ENCODE measurements at regions not wholly inside any gene's neighbourhood (a gene's known extent, or its start where the extent isn't known, plus 50 kb on each side); places are given as distances from the start of the nearest gene placed in this dataset.
"Not testable (repeated sequence)": the region's sequence is repeated elsewhere in the genome, so short reads cannot be mapped to it uniquely, and the experiment has no call there.

DNA sequence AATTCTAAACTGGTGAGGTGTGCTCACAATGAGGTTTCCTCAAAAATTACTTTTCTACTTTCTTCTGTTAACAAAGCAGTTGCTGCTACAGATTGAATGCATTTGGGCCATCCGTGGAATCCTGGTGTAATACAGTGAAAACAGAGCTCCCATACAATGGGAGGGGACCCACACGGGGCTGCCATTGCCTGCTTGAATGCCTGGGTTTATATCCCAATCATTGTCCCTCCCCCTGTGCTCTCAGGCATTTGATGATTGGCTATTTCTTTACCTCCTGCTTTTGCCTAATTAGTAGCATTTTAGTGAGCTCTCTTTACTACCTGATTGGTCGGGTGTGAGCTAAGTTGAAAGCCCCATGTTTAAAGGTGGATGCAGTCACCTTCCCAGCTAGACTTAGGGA lies 52.9 kb upstream of the CSF1 start:
- DNase-seq = not testable (repeated sequence)

- not testable (repeated sequence) for DNase-seq
Measured at GRCh38 chr1:109855986-109856385, 54.7 kb upstream of the CSF1 start.

DNA sequence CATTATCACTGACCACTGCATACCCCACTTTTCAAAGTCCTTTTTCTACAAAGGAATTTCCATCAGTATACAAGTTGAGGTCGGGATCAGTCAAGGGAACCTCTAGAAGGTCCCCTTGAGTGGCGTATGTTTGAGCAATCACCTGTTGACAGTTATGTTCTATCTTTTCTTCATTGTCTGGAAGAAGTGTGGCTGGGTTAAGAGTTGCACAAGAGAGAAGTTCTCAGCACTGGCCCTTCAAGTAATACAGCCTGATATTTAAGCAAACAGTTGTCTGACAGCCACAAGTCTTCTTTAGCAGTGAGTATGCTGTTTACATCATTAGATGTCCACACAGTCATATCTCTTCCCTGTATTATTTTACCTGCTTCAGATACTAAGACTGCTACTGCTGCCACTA lies 56.7 kb upstream of the CSF1 start:
- DNase-seq = not testable (repeated sequence)

- DNase-seq = not testable (repeated sequence)
Measured at GRCh38 chr1:109852221-109853015, 58.2 kb upstream of the CSF1 start.

- DNase-seq = no peak
Measured at GRCh38 chr1:109850827-109851226, 59.8 kb upstream of the CSF1 start.

GRCh38 chr1:109850194-109850593 lies 60.5 kb upstream of the CSF1 start:
- DNase-seq = no peak

DNA sequence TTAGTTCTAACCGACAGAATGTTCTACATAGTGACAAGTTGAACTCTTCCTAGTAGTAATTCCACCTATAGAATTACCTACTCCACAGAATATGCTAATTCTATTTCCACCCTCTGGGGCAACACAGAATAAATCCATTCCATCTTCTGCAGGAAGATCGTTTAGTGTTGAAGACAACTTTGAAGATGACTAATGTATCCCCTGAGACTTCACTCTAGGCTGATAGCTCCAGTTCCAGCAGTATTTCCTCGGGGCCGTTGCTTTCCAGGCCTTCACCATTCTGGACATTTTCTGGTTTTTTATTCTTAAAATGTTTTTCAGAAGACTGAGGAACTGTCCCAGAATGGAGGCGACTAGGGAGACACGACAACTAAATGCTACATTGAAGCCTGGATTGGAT lies 61.0 kb upstream of the CSF1 start:
- no peak for DNase-seq

DNA sequence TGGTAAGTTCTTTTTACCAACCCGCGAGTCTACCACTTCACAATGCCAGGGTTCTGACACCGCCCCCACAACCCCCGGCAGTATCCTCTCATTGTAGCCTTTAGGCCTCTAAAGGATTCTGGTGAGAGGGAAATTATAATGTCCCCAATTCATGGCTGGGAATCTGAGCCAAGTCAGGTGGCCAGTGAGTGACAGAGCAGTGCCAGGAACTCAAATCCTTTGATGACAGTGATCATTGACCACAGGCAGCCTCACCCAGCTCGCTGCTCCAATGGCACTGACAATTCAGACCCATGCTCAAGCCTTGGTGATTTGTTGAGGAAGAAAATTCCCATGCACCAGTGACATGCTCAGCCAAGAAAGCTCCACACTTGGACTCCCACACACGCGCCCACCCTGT lies 63.4 kb upstream of the CSF1 start:
- DNase-seq = no peak

GRCh38 chr1:109846846-109847245 lies 63.8 kb upstream of the CSF1 start:
- DNase-seq = no peak

DNA sequence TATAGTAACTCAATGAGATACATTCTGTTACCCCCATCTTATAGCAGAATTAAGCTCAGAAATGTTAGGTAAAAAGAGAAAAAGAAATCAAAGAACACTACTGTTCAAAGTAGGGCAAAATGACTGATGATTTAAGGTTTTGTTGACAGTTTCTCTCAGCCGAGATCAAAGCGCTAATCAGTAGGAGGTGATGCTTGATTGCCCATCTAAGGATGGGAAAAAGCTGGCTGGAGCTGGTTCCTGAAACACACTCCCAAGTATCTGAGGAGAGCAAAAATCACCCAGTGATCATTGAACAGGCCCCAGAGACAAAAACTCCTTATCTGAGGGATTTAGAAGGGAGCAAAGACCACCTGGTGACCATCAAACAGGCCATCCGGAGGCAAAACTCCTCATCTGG lies 64.5 kb upstream of the CSF1 start:
- DNase-seq = no peak

DNA sequence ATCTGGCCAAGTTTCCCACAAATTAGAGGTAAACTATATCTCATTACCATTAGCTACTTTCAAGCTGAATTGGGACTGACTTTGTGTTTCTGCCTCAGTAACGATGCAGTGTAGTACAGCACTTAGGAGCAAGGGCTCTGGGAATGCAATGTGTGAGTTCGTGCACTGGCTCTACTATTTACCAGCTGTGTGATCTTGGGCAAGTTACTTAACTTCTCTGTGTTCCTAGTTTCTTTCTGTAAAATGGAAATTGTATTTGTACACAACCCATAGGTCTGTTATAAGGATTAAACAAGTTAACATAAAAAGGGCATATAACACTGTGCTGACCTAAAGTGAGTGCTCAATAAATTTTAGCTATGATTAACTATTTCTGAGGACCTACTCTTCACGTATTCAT lies 65.0 kb upstream of the CSF1 start:
- no peak for DNase-seq

DNA sequence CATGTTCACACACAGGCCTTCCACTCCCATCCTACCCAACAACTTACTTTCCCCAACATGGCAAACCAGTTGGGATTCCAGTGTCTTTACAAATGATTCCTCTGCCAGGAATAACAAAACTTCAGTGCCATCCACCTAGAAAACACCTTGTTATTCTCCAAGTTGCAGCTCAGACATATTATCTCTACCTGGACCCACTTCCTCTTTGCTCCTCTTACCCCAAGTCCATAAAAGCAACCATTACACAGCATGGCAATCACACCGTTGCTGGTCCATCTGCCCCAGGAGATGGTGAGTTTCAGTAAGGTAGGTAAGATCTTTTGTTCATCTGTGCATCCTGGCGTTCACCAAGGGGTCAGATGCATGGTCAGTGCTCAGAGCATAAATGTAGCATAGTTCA lies 66.0 kb upstream of the CSF1 start:
- DNase-seq = no peak

DNA sequence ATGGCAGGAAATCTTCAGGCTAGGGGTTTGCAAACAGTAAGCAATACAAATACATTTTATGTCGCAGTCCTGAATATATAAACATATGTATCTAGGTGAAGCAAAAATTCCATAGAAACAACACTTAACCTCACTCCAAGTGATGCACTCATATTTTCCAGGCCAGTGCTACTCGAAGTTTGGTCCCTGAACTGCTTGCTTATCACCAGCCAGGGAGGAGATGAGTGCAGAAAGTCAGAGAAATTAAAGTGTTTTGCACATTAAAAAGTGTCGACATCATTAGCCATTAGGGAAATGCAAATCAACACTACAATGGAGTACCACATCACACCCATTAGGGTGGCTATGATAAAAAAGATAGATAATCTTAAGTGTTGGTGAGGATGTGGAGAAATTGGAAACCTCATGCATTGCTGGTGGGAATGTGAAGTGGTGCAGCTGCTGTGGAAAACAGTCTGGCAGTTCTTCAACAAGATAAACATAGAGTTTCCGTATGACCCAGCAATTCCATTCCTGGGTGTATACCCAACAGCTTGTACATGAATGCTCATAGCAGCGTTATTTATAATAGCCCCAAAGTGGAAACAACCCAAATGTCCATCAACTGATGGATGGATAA lies 70.5 kb upstream of the CSF1 start:
- DNase-seq = no peak

DNA sequence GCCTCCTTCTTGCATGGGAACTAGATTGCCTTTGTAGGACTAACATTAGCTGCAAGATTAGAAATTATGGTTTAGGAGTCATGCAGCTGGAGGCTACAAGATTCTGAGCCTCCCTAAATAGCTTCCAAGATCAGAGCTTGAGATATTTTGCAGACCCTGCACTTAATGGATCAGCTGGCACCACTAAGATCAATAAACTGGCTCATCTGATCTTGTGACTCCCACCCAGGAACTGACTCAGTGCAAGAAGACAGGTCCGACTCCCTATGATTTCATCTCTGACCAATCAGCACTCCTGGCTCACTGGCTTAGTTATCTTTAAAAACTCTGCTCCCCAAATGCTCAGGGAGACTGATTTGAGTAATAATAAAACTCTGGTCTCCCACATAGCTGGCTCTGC lies 71.4 kb upstream of the CSF1 start:
- DNase-seq = not testable (repeated sequence)

- no peak for DNase-seq
Measured at GRCh38 chr1:109838838-109839240, 71.8 kb upstream of the CSF1 start.

DNA sequence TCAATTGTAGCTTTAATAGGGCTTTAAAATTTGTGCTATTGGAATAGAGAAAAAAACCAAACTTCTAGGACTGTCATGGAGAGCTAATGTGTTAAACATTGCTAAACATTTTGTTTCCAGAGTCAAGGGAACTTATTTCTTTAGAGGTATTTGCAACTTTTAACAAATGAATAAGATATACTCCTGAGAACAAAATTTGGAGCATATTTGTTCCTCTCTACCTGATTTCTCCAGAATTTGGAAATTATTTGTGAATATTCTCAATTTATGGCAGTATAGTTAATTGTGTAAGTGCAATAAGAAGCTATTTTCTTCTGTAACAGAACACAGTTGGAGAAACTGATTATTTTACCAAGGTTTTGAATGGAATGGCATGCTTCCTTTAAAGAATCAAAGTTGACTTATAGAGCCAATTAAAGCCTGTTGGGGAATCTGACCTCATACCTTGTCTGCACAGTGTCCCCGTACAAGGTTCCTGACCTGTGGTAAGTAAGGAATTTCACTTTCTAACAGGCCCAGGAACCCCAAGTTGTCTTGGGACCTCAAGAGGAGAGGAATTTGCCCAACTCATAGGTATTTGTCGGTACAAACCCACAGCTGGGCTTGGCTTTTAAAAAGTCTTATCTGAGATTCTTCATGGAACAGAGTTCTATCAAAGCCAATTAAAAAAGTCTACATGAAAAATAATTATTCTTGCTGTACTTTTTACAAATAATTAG lies 72.6 kb upstream of the CSF1 start:
- no peak for DNase-seq

GRCh38 chr1:109835645-109836044 lies 71.9 kb upstream of the EPS8L3 start:
- DNase-seq = not testable (repeated sequence)

GRCh38 chr1:109834951-109835350 lies 71.2 kb upstream of the EPS8L3 start:
- no peak for DNase-seq

GRCh38 chr1:109832945-109833344 lies 69.2 kb upstream of the EPS8L3 start:
- no peak for DNase-seq

GRCh38 chr1:109828756-109829505 lies 65.2 kb upstream of the EPS8L3 start:
- DNase-seq = no peak

DNA sequence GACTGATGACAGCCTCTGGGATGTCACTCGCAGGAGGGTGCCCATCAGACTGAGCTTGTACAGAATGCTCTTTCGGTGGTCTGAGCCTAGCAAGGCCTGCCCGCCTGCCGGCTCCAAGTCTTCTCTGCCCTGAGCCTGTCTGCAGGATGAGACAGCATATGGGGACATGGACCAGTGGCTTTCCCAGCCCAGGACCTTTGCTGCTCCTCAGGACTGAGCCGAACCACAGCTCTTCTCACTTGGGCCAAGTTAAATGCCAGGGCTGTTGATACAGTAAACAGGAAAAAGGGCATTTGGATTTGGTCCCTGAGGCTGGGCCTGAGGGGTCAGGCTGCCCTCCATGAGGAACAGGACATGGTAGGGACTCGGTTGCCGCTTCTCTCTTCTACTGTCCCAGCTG lies 64.3 kb upstream of the EPS8L3 start:
- DNase-seq = no peak

- no peak for DNase-seq
Measured at GRCh38 chr1:109827466-109827865, 63.7 kb upstream of the EPS8L3 start.

DNA sequence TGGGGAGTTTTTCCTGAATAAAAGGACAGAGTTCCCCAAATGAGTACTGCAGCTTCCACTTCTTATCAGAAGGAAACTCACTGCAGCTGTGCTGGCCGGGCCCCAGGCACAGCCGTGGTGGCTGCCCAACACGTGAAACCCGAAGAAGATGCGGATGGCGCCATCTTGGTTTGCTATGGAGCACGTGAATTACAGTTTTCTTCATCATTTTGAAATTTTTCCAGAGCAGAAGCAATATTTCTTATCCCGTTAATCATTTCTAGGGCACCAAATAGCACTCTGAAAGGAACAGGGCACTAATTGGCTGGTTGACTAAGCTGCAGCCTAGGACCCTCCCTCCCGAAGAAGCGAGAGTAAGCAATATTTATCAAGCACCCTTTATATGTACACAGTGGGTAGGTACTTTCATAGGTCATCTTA lies 63.2 kb upstream of the EPS8L3 start:
- no peak for DNase-seq
